ENCODE measurements at regions not wholly inside any gene's neighbourhood (a gene's known extent, or its start where the extent isn't known, plus 50 kb on each side); places are given as distances from the start of the nearest gene placed in this dataset.
"Not testable (repeated sequence)": the region's sequence is repeated elsewhere in the genome, so short reads cannot be mapped to it uniquely, and the experiment has no call there.

- DNase-seq (ENCODE audit: low read depth), result no peak
Measured at GRCh38 chr3:4222574-4223175, 80.5 kb upstream of the SETMAR start.

- DNase-seq (ENCODE audit: low read depth), result no peak
Measured at GRCh38 chr3:4223777-4224176, 79.4 kb upstream of the SETMAR start.

- no peak for DNase-seq (ENCODE audit: low read depth)
Measured at GRCh38 chr3:4224331-4224730, 78.8 kb upstream of the SETMAR start.

- peak; percentile 9 for DNase-seq (ENCODE audit: low read depth)
Measured at GRCh38 chr3:4225005-4225471, 78.1 kb upstream of the SETMAR start.

- no peak for DNase-seq (ENCODE audit: low read depth)
Measured at GRCh38 chr3:4228295-4228694, 74.9 kb upstream of the SETMAR start.

- no peak for DNase-seq (ENCODE audit: low read depth)
Measured at GRCh38 chr3:4231041-4231440, 72.1 kb upstream of the SETMAR start.

GRCh38 chr3:4232798-4233197 is 70.4 kb upstream of the SETMAR start:
- no peak for DNase-seq (ENCODE audit: low read depth)

- no peak for DNase-seq (ENCODE audit: low read depth)
Measured at GRCh38 chr3:4233488-4233887, 69.7 kb upstream of the SETMAR start.

GRCh38 chr3:4234889-4235288 is 68.3 kb upstream of the SETMAR start:
- DNase-seq (ENCODE audit: low read depth), result no peak

- DNase-seq (ENCODE audit: low read depth), result no peak
Measured at GRCh38 chr3:4235690-4236089, 67.5 kb upstream of the SETMAR start.

- no peak for DNase-seq (ENCODE audit: low read depth)
Measured at GRCh38 chr3:4241595-4242170, 61.5 kb upstream of the SETMAR start.

GRCh38 chr3:4245671-4246070 is 57.5 kb upstream of the SETMAR start:
- DNase-seq (ENCODE audit: low read depth), result no peak

GRCh38 chr3:4247391-4247790 is 55.8 kb upstream of the SETMAR start:
- no peak for DNase-seq (ENCODE audit: low read depth)

- DNase-seq (ENCODE audit: low read depth), result no peak
Measured at GRCh38 chr3:4250064-4250463, 53.1 kb upstream of the SETMAR start.

- no peak for DNase-seq (ENCODE audit: low read depth)
Measured at GRCh38 chr3:4251412-4251811, 51.8 kb upstream of the SETMAR start.

- DNase-seq (ENCODE audit: low read depth), result not testable (repeated sequence)
Measured at GRCh38 chr3:4253072-4253832, 49.9 kb upstream of the SETMAR start.
